K562 (cell line): ENCODE measurements at regions not wholly inside any gene's neighbourhood (a gene's known extent, or its start where the extent isn't known, plus 50 kb on each side); places are given as distances from the start of the nearest gene placed in this dataset.
A peak's percentile ranks its signal among the peaks of the same experiment; 100 is the strongest.

Experiments
- ATF7 ChIP-seq: fragments of 450-650 bp; IDR thresholded peaks from 2 replicates; pipeline ENCODE4 v1.7.1; 2014; ENCODE audit warnings: mild to moderate bottlenecking, moderate library complexity
- BDP1 ChIP-seq: IDR thresholded peaks from 3 replicates; pipeline ENCODE4 v1.6.1; 2011; ENCODE audit not compliant: insufficient read length, insufficient read depth
- CBFA2T3 ChIP-seq: fragments of 450-650 bp; IDR thresholded peaks from 2 replicates; pipeline ENCODE4 v1.6.1; 2017
- CREM ChIP-seq: IDR thresholded peaks from 2 replicates; pipeline ENCODE4 v1.6.1; 2014; ENCODE audit warnings: antibody characterized with exemption, low read depth
- E2F6 ChIP-seq, 2 experiments: IDR thresholded peaks; 2 replicates each; pipeline ENCODE4 v1.6.1; 2011; ENCODE audit warnings: borderline replicate concordance in 1 of 2, control low read depth in 1 of 2, low read depth in 1 of 2, low read length in 1 of 2, mild to moderate bottlenecking in 1 of 2, mixed read lengths in 1 of 2, moderate library complexity in 1 of 2; ENCODE audit not compliant: insufficient read depth in 1 of 2, insufficient read length in 1 of 2, poor library complexity in 1 of 2, severe bottlenecking in 1 of 2; ENCODE audit errors: extremely low read depth in 1 of 2
- EP300 ChIP-seq: IDR thresholded peaks from 2 replicates; pipeline ENCODE4 v1.6.1; 2012; ENCODE audit warnings: low read length, improper control_type of control experiment
- FOXK1 ChIP-seq: sonication (generic); formaldehyde crosslinking; IDR thresholded peaks from 2 replicates; pipeline ENCODE4 v1.8.0; 2022; ENCODE audit warnings: missing genetic modification reagents, mild to moderate bottlenecking, borderline replicate concordance
- GATAD2B ChIP-seq: fragments of 450-650 bp; IDR thresholded peaks from 2 replicates; pipeline ENCODE4 v1.6.1; 2017; ENCODE audit warnings: mild to moderate bottlenecking, borderline replicate concordance
- HDAC8 ChIP-seq: fragments of 450-650 bp; IDR thresholded peaks from 2 replicates; pipeline ENCODE4 v1.6.1; 2016; ENCODE audit warnings: mild to moderate bottlenecking, missing genetic modification characterization, moderate library complexity, missing compliant biosample characterization
- NCOA1 ChIP-seq: fragments of 450-650 bp; IDR thresholded peaks from 2 replicates; pipeline ENCODE4 v1.6.1; 2016; ENCODE audit warnings: low read depth
- NR2C2 ChIP-seq, 2 experiments: fragments of 200-800 bp in 1 of 2; sonication (Bioruptor generic) in 1 of 2; sonication (generic) in 1 of 2; formaldehyde crosslinking in 1 of 2; IDR thresholded peaks; 2 replicates each; pipeline versions ENCODE4 v1.6.1 to v1.8.0; 2016 to 2022; ENCODE audit warnings: mild to moderate bottlenecking in 1 of 2, missing compliant biosample characterization in 1 of 2, missing genetic modification characterization in 1 of 2, missing genetic modification reagents in 1 of 2
- PBX2 ChIP-seq, 2 experiments: IDR thresholded peaks in 1 of 2; conservative IDR thresholded peaks in 1 of 2; 2 replicates each; pipeline ENCODE4 v1.6.1; 2016; ENCODE audit warnings: low read depth in 2 of 2, mild to moderate bottlenecking in 1 of 2, missing compliant biosample characterization in 1 of 2, missing genetic modification characterization in 1 of 2, moderate library complexity in 1 of 2
- POLR2AphosphoS5 ChIP-seq: IDR thresholded peaks from 2 replicates; pipeline ENCODE4 v1.6.1; 2011; ENCODE audit warnings: mild to moderate bottlenecking, low read depth, low read length, moderate library complexity; ENCODE audit not compliant: control insufficient read depth, insufficient read depth
- RCOR1 ChIP-seq, 2 experiments: IDR thresholded peaks; 2 replicates each; pipeline ENCODE4 v1.6.1; 2012; ENCODE audit warnings: low read depth in 2 of 2, low read length in 2 of 2, borderline replicate concordance in 1 of 2, improper control_type of control experiment in 1 of 2
- SMARCE1 ChIP-seq: fragments of 450-650 bp; IDR thresholded peaks from 2 replicates; pipeline ENCODE4 v1.7.1; 2016; ENCODE audit warnings: mild to moderate bottlenecking
- ZNF644 ChIP-seq: fragments of 200-800 bp; sonication (Bioruptor generic); IDR thresholded peaks from 2 replicates; pipeline ENCODE4 v1.6.1; 2016; ENCODE audit warnings: low read depth, missing genetic modification characterization, missing compliant biosample characterization
- TF ChIP-seq, protein P1 (sequence below): IDR thresholded peaks from 3 replicates; pipeline ENCODE4 v1.6.1; 2011; ENCODE audit warnings: borderline replicate concordance, mild to moderate bottlenecking, moderate library complexity; ENCODE audit not compliant: insufficient read length; ENCODE audit errors: extremely low read depth
- TF ChIP-seq, protein P2 (sequence below): fragments of 250-450 bp; sonication (Bioruptor Pico); IDR thresholded peaks from 2 replicates; pipeline ENCODE4 v1.5.1; 2021; ENCODE audit warnings: mild to moderate bottlenecking

- TF ChIP-seq E2F6 (IDR thresholded peaks at IDR 0.05; ENCODE audit: borderline replicate concordance in 1 of 2, extremely low read depth in 1 of 2, insufficient read depth in 1 of 2, insufficient read length in 1 of 2, low read depth in 1 of 2, low read length in 1 of 2, poor library complexity in 1 of 2, severe bottlenecking in 1 of 2) (no peak), GATAD2B (no peak), FOXK1 (CRISPR knock-in tag) (no peak), ZNF644 (no peak), NCOA1 (no peak), CBFA2T3 (peak; percentile 92), POLR2AphosphoS5 (peak; percentile 92), EP300 (peak; percentile 75; the same call in 1 of the 2 replicates), PBX2 (CRISPR knock-in tag; IDR thresholded peaks at IDR 0.05; ENCODE audit: low read depth) (no peak), PBX2 (tag; conservative IDR thresholded peaks at IDR 0.05; ENCODE audit: low read depth) (peak; percentile 81), ATF7 (no peak), HDAC8 (no peak), SMARCE1 (peak; percentile 77), CREM (0 out of 2 replicates have a peak, but pooled peaks have one; percentile 21), NR2C2 (CRISPR knock-in tag; IDR thresholded peaks at IDR 0.05) (no peak), NR2C2 (tag; IDR thresholded peaks at IDR 0.05) (no peak), BDP1 (no peak), RCOR1 (IDR thresholded peaks at IDR 0.05; ENCODE audit: borderline replicate concordance in 1 of 2, low read depth in 2 of 2, low read length in 2 of 2) (peak in 1 of 2 experiments; percentile 66; a peak in 2 of 4 replicates)
- TF ChIP-seq, protein P1, sequence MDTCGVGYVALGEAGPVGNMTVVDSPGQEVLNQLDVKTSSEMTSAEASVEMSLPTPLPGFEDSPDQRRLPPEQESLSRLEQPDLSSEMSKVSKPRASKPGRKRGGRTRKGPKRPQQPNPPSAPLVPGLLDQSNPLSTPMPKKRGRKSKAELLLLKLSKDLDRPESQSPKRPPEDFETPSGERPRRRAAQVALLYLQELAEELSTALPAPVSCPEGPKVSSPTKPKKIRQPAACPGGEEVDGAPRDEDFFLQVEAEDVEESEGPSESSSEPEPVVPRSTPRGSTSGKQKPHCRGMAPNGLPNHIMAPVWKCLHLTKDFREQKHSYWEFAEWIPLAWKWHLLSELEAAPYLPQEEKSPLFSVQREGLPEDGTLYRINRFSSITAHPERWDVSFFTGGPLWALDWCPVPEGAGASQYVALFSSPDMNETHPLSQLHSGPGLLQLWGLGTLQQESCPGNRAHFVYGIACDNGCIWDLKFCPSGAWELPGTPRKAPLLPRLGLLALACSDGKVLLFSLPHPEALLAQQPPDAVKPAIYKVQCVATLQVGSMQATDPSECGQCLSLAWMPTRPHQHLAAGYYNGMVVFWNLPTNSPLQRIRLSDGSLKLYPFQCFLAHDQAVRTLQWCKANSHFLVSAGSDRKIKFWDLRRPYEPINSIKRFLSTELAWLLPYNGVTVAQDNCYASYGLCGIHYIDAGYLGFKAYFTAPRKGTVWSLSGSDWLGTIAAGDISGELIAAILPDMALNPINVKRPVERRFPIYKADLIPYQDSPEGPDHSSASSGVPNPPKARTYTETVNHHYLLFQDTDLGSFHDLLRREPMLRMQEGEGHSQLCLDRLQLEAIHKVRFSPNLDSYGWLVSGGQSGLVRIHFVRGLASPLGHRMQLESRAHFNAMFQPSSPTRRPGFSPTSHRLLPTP, result no peak
- TF ChIP-seq, protein P2, sequence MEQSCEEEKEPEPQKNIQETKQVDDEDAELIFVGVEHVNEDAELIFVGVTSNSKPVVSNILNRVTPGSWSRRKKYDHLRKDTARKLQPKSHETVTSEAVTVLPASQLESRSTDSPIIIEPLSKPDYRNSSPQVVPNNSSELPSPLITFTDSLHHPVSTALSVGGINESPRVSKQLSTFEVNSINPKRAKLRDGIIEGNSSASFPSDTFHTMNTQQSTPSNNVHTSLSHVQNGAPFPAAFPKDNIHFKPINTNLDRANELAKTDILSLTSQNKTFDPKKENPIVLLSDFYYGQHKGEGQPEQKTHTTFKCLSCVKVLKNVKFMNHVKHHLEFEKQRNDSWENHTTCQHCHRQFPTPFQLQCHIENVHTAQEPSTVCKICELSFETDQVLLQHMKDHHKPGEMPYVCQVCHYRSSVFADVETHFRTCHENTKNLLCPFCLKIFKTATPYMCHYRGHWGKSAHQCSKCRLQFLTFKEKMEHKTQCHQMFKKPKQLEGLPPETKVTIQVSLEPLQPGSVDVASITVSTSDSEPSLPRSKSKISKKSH (CRISPR knock-in tag), result no peak
Measured at GRCh38 chr7:10803720-10804119, 170.0 kb upstream of the PHF14 start (continued).
